Tibial artery (tissue), 4 donors: ENCODE measurements at regions not wholly inside any gene's neighbourhood (a gene's known extent, or its start where the extent isn't known, plus 50 kb on each side); places are given as distances from the start of the nearest gene placed in this dataset.

ENCODE experiments used
- DNase-seq, 2 donors: peaks; one replicate each; pipeline ENCODE4 v3.0.0-alpha.2; 2019
- H3K27ac ChIP-seq, 2 donors: fragments of 200-600 bp; sonication (generic) in 1 of 2; 1 replicate in 1 of 2; 2 replicates in 1 of 2; pipeline ENCODE4 v1.5.1; 2018 to 2019; ENCODE audit warnings: mild to moderate bottlenecking in 1 of 2
- H3K27me3 ChIP-seq, 2 donors: fragments of 200-600 bp; sonication (generic) in 1 of 2; one replicate each; pipeline versions ENCODE4 v1.5.1 to v1.6.0; 2016 to 2019
- H3K36me3 ChIP-seq, 3 donors: fragments of 200-600 bp; sonication (generic) in 2 of 3; one replicate each; pipeline ENCODE4 v1.5.1; 2016 to 2019; ENCODE audit warnings: mild to moderate bottlenecking in 2 of 3
- H3K4me1 ChIP-seq, 4 donors: fragments of 200-600 bp; sonication (generic) in 2 of 4; 1 replicate in 3 of 4; 2 replicates in 1 of 4; pipeline ENCODE4 v1.5.1; 2016 to 2019
- H3K4me3 ChIP-seq, 2 donors: fragments of 200-600 bp; sonication (generic) in 1 of 2; 1 replicate in 1 of 2; 2 replicates in 1 of 2; pipeline ENCODE4 v1.5.1; 2018 to 2019; ENCODE audit warnings: mild to moderate bottlenecking in 2 of 2
- H3K9me3 ChIP-seq, 3 donors: fragments of 200-600 bp; sonication (generic) in 1 of 3; one replicate each; pipeline ENCODE4 v1.5.1; 2016 to 2019
- intact Hi-C: fragments of 100-400 bp; cut with DNase I; formaldehyde crosslinking; loops from one replicate; pipeline ENCODE4 v1.15.0; 2023; ENCODE audit warnings: low total_unique reads
- TF ChIP-seq, protein P1 (sequence below), 2 experiments: fragments of 200-600 bp in 1 of 2; fragments of 450-650 bp in 1 of 2; IDR thresholded peaks; one replicate each; pipeline ENCODE4 v1.5.1; 2017 to 2019; ENCODE audit warnings: antibody characterized with exemption in 2 of 2, mild to moderate bottlenecking in 1 of 2, moderate library complexity in 1 of 2

DNA sequence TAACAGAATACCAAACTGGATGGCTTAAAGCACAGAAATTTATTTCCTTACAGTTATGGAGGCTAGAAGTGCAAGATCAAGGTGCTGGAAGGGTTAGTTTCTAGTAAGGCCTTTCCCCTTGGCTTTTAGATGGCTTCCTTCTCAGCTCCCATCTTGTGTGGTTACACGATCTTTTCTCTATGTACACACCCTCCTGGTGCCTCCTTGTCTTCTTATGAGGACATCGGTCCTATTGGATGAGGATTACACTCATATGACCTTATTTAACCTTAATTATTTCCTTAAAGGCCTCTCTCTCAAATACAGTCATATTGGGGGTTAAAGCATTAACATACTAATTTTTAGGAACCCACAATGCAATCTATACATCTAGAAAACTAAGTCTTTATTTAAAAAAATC lies 787.9 kb upstream of the GALNTL6 start:
- H3K27me3 ChIP-seq: no peaks in the 10 kb centered on the region
- no peaks in the 10 kb centered on the region for H3K4me1 ChIP-seq
- DNase-seq: no peak
- no peak overlapping the region for H3K27ac ChIP-seq
- no peak overlapping the region for H3K4me3 ChIP-seq
- intact Hi-C loops: no loop called here
- TF ChIP-seq, protein P1, sequence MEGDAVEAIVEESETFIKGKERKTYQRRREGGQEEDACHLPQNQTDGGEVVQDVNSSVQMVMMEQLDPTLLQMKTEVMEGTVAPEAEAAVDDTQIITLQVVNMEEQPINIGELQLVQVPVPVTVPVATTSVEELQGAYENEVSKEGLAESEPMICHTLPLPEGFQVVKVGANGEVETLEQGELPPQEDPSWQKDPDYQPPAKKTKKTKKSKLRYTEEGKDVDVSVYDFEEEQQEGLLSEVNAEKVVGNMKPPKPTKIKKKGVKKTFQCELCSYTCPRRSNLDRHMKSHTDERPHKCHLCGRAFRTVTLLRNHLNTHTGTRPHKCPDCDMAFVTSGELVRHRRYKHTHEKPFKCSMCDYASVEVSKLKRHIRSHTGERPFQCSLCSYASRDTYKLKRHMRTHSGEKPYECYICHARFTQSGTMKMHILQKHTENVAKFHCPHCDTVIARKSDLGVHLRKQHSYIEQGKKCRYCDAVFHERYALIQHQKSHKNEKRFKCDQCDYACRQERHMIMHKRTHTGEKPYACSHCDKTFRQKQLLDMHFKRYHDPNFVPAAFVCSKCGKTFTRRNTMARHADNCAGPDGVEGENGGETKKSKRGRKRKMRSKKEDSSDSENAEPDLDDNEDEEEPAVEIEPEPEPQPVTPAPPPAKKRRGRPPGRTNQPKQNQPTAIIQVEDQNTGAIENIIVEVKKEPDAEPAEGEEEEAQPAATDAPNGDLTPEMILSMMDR (IDR thresholded peaks at IDR 0.05): no peak
- H3K36me3 ChIP-seq: no peaks in the 10 kb centered on the region
- H3K9me3 ChIP-seq: no peaks in the 10 kb centered on the region

DNA sequence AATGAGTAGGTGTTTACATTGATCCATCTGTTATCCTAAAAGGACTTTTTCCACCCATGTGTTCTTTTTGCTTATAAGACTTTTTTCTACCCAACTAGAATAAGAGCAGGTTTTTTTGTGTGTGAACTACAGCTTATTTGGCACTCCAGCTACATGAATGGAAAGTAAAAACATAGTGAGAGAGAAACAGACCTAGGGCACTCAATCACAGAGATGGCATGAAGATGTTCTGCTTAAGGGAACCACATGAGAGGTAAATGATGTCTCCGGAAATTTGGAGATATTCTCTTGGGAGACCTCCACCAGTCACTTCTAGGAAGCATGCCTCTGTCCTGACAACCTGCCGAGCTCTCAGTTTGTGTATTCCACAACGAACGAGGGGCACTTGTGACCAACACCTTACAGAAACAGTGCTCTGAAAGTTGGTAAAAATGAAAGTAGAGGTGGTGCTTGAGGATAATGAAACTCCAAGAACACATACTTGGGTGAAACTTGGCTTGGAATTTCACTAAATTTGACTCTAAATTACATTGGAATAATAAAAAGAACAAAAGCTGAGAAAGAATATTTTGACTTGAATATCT lies 788.4 kb upstream of the GALNTL6 start:
- H3K27me3 ChIP-seq: no peaks in the 10 kb centered on the region
- intact Hi-C loops: no loop called here
- DNase-seq: no peak
- no peaks in the 10 kb centered on the region for H3K4me1 ChIP-seq
- TF ChIP-seq, protein P1 (IDR thresholded peaks at IDR 0.05): no peak
- H3K36me3 ChIP-seq: no peaks in the 10 kb centered on the region
- H3K4me3 ChIP-seq: no peak overlapping the region
- no peaks in the 10 kb centered on the region for H3K9me3 ChIP-seq
- H3K27ac ChIP-seq: no peak overlapping the region

DNA sequence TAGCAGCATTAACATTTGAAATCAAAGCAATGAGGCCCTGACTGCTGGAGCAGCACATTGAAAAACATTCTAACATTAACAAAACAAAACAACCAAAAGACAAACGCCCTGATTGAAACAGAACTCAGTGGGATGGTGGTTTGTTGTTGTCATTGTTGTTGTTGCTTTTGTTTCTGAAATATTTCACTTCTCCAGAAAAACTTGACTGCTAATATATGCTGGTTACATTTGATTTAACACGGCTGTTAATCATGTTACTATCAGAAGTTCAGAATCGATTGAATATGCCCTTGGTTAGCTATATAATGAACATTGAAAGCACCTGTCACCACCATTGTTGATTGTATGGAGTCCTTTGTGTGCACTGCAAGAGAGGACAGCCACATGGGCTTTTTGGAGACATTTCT lies 790.4 kb upstream of the GALNTL6 start:
- H3K4me3 ChIP-seq: no peak overlapping the region
- DNase-seq: no peak
- H3K9me3 ChIP-seq: no peaks in the 10 kb centered on the region
- H3K4me1 ChIP-seq: no peaks in the 10 kb centered on the region
- intact Hi-C loops: no loop called here
- H3K36me3 ChIP-seq: no peaks in the 10 kb centered on the region
- TF ChIP-seq, protein P1 (IDR thresholded peaks at IDR 0.05): no peak
- no peak overlapping the region for H3K27ac ChIP-seq
- H3K27me3 ChIP-seq: no peaks in the 10 kb centered on the region

DNA sequence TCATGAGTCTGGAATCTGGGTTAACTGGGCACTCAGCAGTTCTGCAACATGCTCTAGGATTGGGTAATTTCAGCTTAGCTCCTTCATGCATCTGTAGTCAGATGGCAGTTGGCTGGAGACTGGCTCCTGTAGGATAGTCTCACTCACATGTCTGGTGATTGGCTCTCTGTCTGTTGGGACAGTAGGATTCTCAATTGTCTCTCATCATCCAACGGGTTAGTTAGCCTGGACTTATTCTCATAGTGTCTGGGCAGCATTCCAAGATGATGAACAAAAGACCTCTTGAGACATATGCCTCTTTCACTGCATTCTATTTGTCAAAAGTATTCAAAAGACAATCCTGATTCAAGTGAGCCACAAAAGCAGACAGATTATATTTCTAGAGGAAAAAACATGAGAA lies 795.6 kb upstream of the GALNTL6 start:
- no peak for DNase-seq
- Histone ChIP-seq H3K9me3 (no peaks in the 10 kb centered on the region), H3K4me3 (no peak overlapping the region), H3K4me1 (no peaks in the 10 kb centered on the region), H3K27ac (no peak overlapping the region), H3K27me3 (no peaks in the 10 kb centered on the region), H3K36me3 (no peaks in the 10 kb centered on the region)
- TF ChIP-seq, protein P1 (IDR thresholded peaks at IDR 0.05): no peak
- intact Hi-C loops: no loop called here

DNA sequence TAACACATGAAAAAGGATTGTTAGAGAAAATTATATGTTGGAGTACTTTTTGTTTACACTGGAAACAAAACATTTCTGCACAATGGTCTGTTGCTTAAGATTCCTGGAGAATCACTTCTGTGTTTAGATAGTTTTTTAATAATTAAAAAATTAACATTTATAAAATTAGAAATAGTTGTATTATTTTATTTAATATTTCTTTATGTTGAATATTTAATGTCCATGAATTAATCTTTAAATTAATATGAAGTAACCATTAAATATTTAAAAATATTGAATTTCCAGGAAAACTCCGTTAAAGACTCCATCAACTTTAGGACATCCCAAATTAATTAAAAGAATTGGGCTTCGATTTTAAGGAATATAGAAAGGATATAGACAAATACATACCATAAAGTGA lies 797.1 kb upstream of the GALNTL6 start:
- TF ChIP-seq, protein P1 (IDR thresholded peaks at IDR 0.05): no peak
- no peaks in the 10 kb centered on the region for H3K27me3 ChIP-seq
- intact Hi-C loops: no loop called here

DNA sequence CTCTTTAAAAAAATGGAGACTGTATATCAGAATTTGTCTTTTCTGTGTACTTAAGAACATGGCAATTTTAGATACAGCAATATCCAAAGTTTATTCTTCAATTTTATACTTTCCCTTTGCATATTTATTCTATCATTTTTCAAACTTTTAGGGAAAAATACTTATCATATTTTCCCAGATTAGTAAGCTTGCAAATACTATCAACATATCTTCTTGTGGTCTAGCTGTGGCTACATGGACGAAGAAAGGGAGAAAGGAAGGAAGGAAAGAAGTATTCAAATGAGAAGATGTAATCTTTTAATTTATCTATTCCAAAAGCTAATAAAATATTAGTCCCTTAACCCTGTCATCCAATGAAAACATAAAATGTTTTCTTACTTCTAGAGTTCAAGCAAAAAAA lies 797.8 kb upstream of the GALNTL6 start:
- no peaks in the 10 kb centered on the region for H3K27me3 ChIP-seq
- H3K36me3 ChIP-seq: no peaks in the 10 kb centered on the region
- intact Hi-C loops: no loop called here
- no peak overlapping the region for H3K27ac ChIP-seq
- TF ChIP-seq, protein P1 (IDR thresholded peaks at IDR 0.05): no peak
- DNase-seq: no peak
- H3K9me3 ChIP-seq: peaks cover 0 to 10% (median 5%) of the 10 kb centered on the region in 3 donors
- no peaks in the 10 kb centered on the region for H3K4me1 ChIP-seq
- H3K4me3 ChIP-seq: no peak overlapping the region

More for the DNA sequence above, 797.1 kb upstream of the GALNTL6 start:
- Histone ChIP-seq H3K4me3 (no peak overlapping the region), H3K36me3 (no peaks in the 10 kb centered on the region), H3K27ac (no peak overlapping the region), H3K9me3 (peaks cover 0 to 7% (median 4%) of the 10 kb centered on the region in 3 donors), H3K4me1 (no peaks in the 10 kb centered on the region)
- DNase-seq: no peak
